NCI-H2196 (cell line): ENCODE measurements at regions not wholly inside any gene's neighbourhood (a gene's known extent, or its start where the extent isn't known, plus 50 kb on each side); places are given as distances from the start of the nearest gene placed in this dataset.
"Not testable (repeated sequence)": the region's sequence is repeated elsewhere in the genome, so short reads cannot be mapped to it uniquely, and the experiment has no call there.

ENCODE experiments used
- DNase-seq: peaks from one replicate; lab custom pipeline; 2025; ENCODE audit not compliant: unreplicated experiment; lab: John Stamatoyannopoulos, UW

DNA sequence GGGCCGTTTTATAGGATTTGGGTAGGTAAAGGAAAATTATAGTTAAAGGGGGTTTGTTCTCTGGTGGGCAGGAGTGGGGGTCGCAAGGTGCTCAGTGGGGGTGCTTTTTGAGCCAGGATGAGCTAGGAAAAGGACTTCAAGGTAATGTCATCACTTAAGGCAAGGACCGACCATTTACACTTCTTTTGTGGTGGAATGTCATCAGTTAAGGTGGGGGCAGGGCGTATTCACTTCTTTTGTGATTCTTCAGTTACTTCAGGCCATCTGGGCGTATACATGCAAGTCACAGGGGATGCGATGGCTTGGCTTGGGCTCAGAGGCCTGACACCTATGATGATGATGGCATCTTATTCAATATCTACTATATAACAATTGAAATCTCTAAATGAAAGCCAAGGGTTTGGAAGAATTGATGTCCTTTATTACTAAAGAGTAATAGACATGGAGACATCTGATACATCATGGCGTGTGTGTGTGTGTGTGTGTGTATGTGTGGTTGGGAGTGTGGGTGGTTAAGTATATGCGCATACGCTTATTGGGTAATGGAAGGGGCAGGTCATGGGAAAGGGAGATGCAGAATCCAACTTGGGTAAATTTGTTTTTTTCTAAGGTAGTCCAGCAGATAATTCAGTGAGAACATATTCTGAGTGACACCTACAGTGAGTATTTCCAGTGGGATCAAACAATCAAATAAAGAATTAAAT is 236.9 kb upstream of the DUSP10 start:
- DNase-seq: not testable (repeated sequence)

GRCh38 chr1:221973787-221974186 is 231.9 kb upstream of the DUSP10 start:
- not testable (repeated sequence) for DNase-seq

- no peak for DNase-seq
Measured at GRCh38 chr1:221972276-221973235, 230.7 kb upstream of the DUSP10 start.

DNA sequence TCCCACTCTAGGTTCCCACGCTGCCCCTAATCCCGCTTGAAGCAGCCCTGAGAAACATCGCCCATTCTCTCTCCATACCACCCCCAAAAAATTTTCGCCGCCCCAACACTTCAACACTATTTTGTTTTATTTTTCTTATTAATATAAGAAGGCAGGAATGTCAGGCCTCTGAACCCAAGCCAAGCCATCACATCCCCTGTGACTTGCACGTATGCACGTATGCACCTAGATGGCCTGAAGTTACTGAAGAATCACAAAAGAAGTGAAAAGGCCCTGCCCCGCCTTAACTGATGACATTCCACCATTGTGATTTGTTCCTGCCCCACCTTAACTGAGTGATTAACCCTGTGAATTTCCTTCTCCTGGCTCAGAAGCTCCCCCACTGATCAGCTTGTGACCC is 229.1 kb upstream of the DUSP10 start:
- DNase-seq: not testable (repeated sequence)

DNA sequence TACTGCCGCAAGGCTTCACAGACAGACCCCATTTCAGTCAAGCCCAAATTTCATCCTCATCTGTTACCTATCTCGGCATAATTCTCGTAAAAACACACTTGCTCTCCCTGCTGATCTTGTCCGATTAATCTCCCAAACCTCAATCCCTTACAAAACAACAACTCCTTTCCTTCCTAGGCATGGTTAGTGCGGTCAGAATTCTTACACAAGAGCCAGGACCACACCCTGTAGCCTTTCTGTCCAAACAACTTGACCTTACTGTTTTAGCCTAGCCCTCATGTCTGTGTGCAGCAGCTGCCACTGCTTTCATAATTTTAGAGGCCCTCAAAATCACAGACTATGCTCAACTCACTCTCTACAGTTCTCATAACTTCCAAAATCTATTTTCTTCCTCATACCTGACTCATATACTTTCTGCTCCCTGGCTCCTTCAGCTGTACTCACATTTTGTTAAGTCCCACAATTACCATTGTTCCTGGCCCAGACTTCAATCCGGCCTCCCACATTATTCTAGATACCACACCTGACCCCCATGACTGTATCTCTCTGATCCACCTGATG is 227.5 kb upstream of the DUSP10 start:
- DNase-seq: not testable (repeated sequence)

- DNase-seq: not testable (repeated sequence)
Measured at GRCh38 chr1:221967538-221967937, 225.6 kb upstream of the DUSP10 start.

DNA sequence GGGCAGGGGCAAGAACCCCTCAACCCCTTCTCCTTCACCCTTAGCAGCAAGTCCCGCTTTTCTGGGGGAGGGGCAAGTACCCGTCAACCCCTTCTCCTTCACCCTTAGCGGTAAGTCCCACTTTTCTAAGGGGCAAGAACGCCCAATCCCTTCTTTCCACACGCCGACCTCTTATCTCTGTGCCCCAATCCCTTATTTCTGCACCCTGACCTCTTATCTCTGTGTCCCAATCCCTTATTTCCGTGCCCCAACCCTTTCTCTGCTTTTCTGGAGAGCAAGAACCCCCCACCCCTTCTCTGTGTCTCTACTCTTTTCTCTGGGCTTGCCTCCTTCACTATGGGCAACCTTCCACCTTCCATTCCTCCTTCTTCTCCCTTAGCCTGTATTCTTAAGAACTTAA is 225.0 kb upstream of the DUSP10 start:
- not testable (repeated sequence) for DNase-seq

DNA sequence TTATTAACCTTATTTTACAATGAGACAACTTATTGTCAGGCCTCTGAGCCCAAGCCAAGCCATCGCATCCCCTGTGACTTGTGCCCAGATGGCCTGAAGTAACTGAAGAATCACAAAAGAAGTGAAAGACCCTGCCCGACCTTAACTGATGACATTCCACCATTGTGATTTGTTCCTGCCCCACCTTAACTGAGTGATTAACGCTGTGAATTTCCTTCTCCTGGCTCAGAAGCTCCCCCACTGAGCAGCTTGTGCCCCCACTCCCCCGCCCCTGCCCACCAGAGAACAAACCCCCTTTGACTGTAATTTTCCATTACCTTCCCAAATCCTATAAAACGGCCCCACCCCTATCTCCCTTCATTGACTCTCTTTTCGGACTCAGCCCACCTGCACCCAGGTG is 224.0 kb upstream of the DUSP10 start:
- DNase-seq: not testable (repeated sequence)

- DNase-seq: no peak
Measured at GRCh38 chr1:221965252-221965651, 223.4 kb upstream of the DUSP10 start.

- DNase-seq: no peak
Measured at GRCh38 chr1:221963742-221964141, 221.9 kb upstream of the DUSP10 start.

GRCh38 chr1:221962385-221962784 is 220.5 kb upstream of the DUSP10 start:
- no peak for DNase-seq

DNA sequence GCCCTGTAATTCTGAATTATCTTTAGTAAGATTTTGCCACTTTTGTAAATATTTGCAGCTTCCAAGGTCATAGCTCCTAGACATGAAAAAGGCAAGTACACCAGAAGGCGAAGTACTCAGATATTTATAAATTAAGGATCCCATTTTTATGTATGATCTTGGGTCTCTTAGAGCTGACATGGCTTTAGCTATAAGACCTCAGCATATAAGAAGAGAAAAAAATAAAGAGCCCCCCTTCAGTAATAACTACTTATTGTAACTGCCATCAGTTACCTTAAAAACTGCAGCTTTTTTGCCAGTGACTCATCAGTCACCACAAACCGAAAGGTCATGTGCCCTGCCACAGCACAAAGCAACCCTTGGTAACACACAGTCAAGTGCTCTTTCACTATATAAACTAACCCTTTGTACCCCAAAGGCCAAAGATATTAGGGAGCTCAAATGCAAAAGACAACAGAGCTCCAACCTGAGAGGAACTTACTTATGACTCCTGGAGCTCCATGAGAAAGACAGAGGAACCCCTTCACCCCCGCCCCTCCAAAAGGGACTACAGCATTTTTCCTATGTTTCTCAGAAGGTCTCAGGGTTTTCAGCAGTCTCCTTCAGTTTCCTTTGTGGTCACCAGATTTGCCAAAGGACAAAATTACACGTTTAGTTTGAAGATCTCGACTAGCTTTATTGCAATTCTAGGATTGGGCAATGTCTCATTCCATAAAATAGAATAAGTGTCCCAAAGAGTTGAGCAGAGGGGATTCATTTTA is 219.8 kb upstream of the DUSP10 start:
- no peak for DNase-seq

- DNase-seq: not testable (repeated sequence)
Measured at GRCh38 chr1:221958161-221958562, 216.3 kb upstream of the DUSP10 start.

- DNase-seq: not testable (repeated sequence)
Measured at GRCh38 chr1:221957350-221957749, 215.5 kb upstream of the DUSP10 start.

- no peak for DNase-seq
Measured at GRCh38 chr1:221949996-221950395, 208.1 kb upstream of the DUSP10 start.

DNA sequence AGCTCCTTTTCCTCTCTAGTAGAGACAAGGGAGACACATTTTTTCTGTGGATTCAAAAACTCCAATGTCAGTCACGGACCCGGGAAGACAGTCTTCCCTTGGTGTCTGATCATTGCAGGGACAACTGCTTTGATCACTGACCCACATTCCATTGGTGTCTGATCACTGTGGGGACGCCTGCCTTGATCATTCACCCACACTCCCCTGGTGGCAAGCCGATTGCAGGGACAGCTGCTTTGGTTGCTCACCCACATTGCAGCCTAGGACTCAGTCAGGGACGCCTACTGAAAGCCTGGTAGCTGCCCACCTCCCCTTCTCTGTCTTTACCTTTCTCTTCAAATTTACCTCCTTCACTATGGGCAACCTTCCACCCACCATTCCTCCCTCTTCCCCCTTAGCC is 206.6 kb upstream of the DUSP10 start:
- no peak for DNase-seq

DNA sequence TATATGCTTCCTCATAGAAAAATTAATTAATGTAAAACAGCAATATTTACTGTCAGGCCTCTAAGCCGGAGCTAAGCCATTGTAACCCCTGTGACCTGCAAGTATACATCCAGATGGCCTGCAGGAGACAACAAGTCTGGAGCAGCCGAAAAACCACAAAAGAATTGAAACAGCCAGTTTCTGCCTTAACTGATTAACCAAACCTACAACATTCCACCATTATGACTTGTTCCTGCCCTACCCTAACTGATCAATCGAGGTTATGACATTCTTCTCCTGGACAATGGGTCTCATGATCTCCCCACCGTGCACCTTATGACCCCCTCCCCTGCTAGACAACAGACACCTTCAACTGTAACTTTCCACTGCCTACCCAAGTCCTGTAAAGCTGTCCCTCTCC is 205.8 kb upstream of the DUSP10 start:
- no peak for DNase-seq

DNA sequence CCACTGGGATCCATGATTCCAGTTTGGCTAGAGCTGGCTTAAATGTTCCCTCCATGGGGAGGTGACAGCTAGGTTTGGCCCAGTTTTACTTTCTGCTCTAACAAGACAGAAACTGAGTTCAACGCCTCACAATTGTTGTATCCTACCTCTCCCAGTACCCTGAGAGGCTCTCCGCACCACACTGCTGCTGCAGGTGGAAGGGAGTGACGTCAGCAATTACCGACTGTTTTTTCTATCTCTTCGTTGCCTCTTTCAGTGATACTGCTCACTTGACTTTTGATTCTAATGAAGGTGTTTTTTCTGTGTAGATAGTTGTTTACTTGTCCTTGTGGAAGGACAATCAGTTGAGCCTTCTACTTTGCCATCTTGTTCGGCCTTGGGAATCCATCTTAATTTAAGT is 204.9 kb upstream of the DUSP10 start:
- no peak for DNase-seq

GRCh38 chr1:221945669-221946068 is 203.8 kb upstream of the DUSP10 start:
- DNase-seq: no peak

- DNase-seq: no peak
Measured at GRCh38 chr1:221944247-221944870, 202.5 kb upstream of the DUSP10 start.

DNA sequence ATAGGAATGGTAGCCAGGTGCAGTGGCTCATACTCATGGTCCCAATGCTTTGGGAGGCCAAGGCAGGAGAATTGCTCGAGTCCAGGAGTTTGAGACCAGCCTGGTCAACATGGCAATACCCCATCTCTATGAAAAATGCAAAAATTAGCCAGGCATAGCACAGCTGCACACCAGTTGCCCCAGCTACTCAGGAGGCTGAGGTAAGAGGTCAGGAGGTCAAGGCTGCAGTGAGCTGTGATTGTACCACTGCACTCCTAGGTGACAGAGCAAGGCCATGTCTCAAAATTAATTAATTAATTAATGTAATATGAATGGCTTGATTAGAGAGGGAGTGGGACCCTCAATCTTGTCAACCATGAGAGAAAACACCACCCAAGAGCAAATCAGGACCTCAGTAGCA is 198.7 kb upstream of the DUSP10 start:
- no peak for DNase-seq
